GM12878 (cell line): ENCODE measurements at regions not wholly inside any gene's neighbourhood (a gene's known extent, or its start where the extent isn't known, plus 50 kb on each side); places are given as distances from the start of the nearest gene placed in this dataset.

ENCODE experiments used
- ATAC-seq: fragments of 200-7000 bp; cut with Tn5 transposase; 3 replicates; pipeline ENCODE4 v1.9.1; 2020; ENCODE audit warnings: mild to moderate bottlenecking, moderate library complexity
- BruUV-seq: library from RNA; stranded (reverse); fragments of 400-500 nt; replicated peaks from 2 replicates; lab custom pipeline; 2021; lab: Mats Ljungman, UMichigan
- CTCF ChIA-PET: fragments of 300-600 bp; sonication (Branson Sonifier 250); formaldehyde crosslinking; extraction: SDS; loops from one replicate; lab custom pipeline; 2021; ENCODE audit warnings: inconsistent platforms; lab: Yijun Ruan, JAX
- POLR2A ChIA-PET: fragments of 350-600 bp; formaldehyde crosslinking; extraction: SDS; loops from one replicate; lab custom pipeline; 2021; ENCODE audit warnings: inconsistent platforms; lab: Charles Lee
- RAD21 ChIA-PET: fragments of 300-600 bp; sonication (Branson Sonifier 250); formaldehyde crosslinking; loops from one replicate; lab custom pipeline; 2023; ENCODE audit warnings: antibody characterized with exemption; ENCODE audit not compliant: unreplicated experiment; lab: Charles Lee
- SMC1A ChIA-PET: fragments of 300-600 bp; sonication (Branson Sonifier 250); formaldehyde crosslinking; loops from one replicate; lab custom pipeline; 2023; ENCODE audit not compliant: unreplicated experiment, uncharacterized antibody; lab: Charles Lee
- DNase-seq: peaks from one replicate; pipeline ENCODE4 v3.0.0-alpha.2; 2011; ENCODE audit warnings: low read depth, low spot score
- FAIRE-seq: peaks from 3 replicates; lab custom pipeline; 2011; peaks lifted over from hg19 to GRCh38; lab: Jason Lieb, UNC
- H2AFZ ChIP-seq: 2 replicates; pipeline ENCODE4 v1.6.0; 2011; ENCODE audit warnings: low read depth, low read length, control low read depth; ENCODE audit not compliant: control insufficient read depth
- H3K27ac ChIP-seq: 2 replicates; pipeline ENCODE4 v1.5.1; 2011; ENCODE audit warnings: control low read depth; ENCODE audit not compliant: control insufficient read depth, insufficient read depth
- H3K27me3 ChIP-seq, 2 experiments: replicated peaks in 1 of 2; 2 replicates each; pipeline versions ENCODE4 v1.6.0 to v1.6.1; 2011; ENCODE audit warnings: low read length in 1 of 2; ENCODE audit not compliant: control insufficient read depth in 2 of 2, insufficient read depth in 2 of 2
- H3K36me3 ChIP-seq, 2 experiments: 2 replicates each; pipeline ENCODE4 v1.5.1; 2011; ENCODE audit warnings: low read length in 1 of 2; ENCODE audit not compliant: control insufficient read depth in 2 of 2, insufficient read depth in 2 of 2
- H3K4me1 ChIP-seq: 2 replicates; pipeline ENCODE4 v1.6.1; 2011; ENCODE audit warnings: mild to moderate bottlenecking, low read length, moderate library complexity, mixed read lengths; ENCODE audit not compliant: control insufficient read depth, insufficient read depth
- H3K4me2 ChIP-seq: 2 replicates; pipeline ENCODE4 v1.6.0; 2011; ENCODE audit warnings: control low read depth; ENCODE audit not compliant: control insufficient read depth, insufficient read depth
- H3K4me3 ChIP-seq: fragments of 200-600 bp; sonication (generic); 2 replicates; pipeline ENCODE4 v1.5.1; 2016
- H3K79me2 ChIP-seq: 2 replicates; pipeline ENCODE4 v1.6.0; 2011; ENCODE audit warnings: low read length; ENCODE audit not compliant: control insufficient read depth, insufficient read depth
- H3K9ac ChIP-seq: 2 replicates; pipeline ENCODE4 v1.8.0; 2011; ENCODE audit warnings: low read length, control low read depth, mixed read lengths; ENCODE audit not compliant: control insufficient read depth, insufficient read depth
- H3K9me3 ChIP-seq: replicated peaks from 3 replicates; pipeline ENCODE4 v1.5.1; 2011; ENCODE audit warnings: mild to moderate bottlenecking, low read length; ENCODE audit not compliant: control insufficient read depth, insufficient read depth
- H4K20me1 ChIP-seq: 2 replicates; pipeline ENCODE4 v1.6.0; 2011; ENCODE audit not compliant: control insufficient read depth, insufficient read depth
- CHD1 ChIP-seq: IDR thresholded peaks from 2 replicates; pipeline ENCODE4 v1.6.1; 2012; ENCODE audit warnings: low read depth, low read length, improper control_type of control experiment
- CREM ChIP-seq: IDR thresholded peaks from 2 replicates; pipeline ENCODE4 v1.6.1; 2014; ENCODE audit warnings: antibody characterized with exemption, low read depth
- JUND ChIP-seq: IDR thresholded peaks from 2 replicates; pipeline ENCODE4 v1.6.1; 2012; ENCODE audit warnings: low read depth, mild to moderate bottlenecking, low read length, improper control_type of control experiment, moderate library complexity
- MTA2 ChIP-seq: fragments of 450-650 bp; IDR thresholded peaks from 2 replicates; pipeline ENCODE4 v1.6.1; 2016; ENCODE audit warnings: low read depth, mild to moderate bottlenecking, moderate library complexity
- RAD21 ChIP-seq: IDR thresholded peaks from 2 replicates; pipeline ENCODE4 v1.6.1; 2011; ENCODE audit warnings: mild to moderate bottlenecking, low read depth, low read length, moderate library complexity; ENCODE audit not compliant: insufficient read depth
- RELA ChIP-seq: fragments of 450-650 bp; IDR thresholded peaks from 2 replicates; pipeline ENCODE4 v1.8.0; 2014; ENCODE audit warnings: borderline replicate concordance; ENCODE audit not compliant: partially characterized antibody
- STAT1 ChIP-seq: fragments of 450-650 bp; conservative IDR thresholded peaks from 2 replicates; pipeline ENCODE4 v1.6.1; 2014; ENCODE audit warnings: antibody characterized with exemption, mild to moderate bottlenecking
- ZBED1 ChIP-seq: IDR thresholded peaks from 2 replicates; pipeline ENCODE4 v1.6.1; 2016; ENCODE audit warnings: borderline replicate concordance
- ZSCAN29 ChIP-seq: fragments of 450-650 bp; IDR thresholded peaks from 2 replicates; pipeline ENCODE4 v1.6.1; 2017; ENCODE audit warnings: mild to moderate bottlenecking, moderate library complexity
- WGBS: methylation state at CpG from one replicate; pipeline ENCODE4 v1.1.6; 2016; ENCODE audit warnings: low lambda C conversion rate; ENCODE audit not compliant: insufficient replicate concordance, insufficient coverage; ENCODE audit errors: missing lambda C conversion rate; 5-methylcytosine and 5-hydroxymethylcytosine counted together
- in situ Hi-C: fragments of 300-500 bp; cut with MboI; formaldehyde crosslinking; loops from 9 replicates; pipeline ENCODE4 v1.14.3; 2018; ENCODE audit warnings: mixed read lengths
- intact Hi-C: fragments of 100-400 bp; cut with micrococcal nuclease; formaldehyde crosslinking; loops from one replicate; pipeline ENCODE4 v1.14.2; 2022; ENCODE audit not compliant: unreplicated experiment
- TF ChIP-seq, protein P1 (sequence below), 3 experiments: IDR thresholded peaks in 2 of 3; conservative IDR thresholded peaks in 1 of 3; 2 replicates each; pipeline ENCODE4 v1.5.1; 2011; ENCODE audit warnings: low read depth in 3 of 3, low read length in 3 of 3, mild to moderate bottlenecking in 3 of 3, control low read depth in 2 of 3, moderate library complexity in 2 of 3, inconsistent platforms in 1 of 3, mixed read lengths in 1 of 3; ENCODE audit not compliant: control insufficient read depth in 2 of 3, insufficient read depth in 1 of 3; ENCODE audit errors: extremely low read depth in 1 of 3
- TF ChIP-seq, protein P2 (sequence below): fragments of 450-650 bp; IDR thresholded peaks from 2 replicates; pipeline ENCODE4 v1.6.1; 2016; ENCODE audit warnings: mild to moderate bottlenecking

DNA sequence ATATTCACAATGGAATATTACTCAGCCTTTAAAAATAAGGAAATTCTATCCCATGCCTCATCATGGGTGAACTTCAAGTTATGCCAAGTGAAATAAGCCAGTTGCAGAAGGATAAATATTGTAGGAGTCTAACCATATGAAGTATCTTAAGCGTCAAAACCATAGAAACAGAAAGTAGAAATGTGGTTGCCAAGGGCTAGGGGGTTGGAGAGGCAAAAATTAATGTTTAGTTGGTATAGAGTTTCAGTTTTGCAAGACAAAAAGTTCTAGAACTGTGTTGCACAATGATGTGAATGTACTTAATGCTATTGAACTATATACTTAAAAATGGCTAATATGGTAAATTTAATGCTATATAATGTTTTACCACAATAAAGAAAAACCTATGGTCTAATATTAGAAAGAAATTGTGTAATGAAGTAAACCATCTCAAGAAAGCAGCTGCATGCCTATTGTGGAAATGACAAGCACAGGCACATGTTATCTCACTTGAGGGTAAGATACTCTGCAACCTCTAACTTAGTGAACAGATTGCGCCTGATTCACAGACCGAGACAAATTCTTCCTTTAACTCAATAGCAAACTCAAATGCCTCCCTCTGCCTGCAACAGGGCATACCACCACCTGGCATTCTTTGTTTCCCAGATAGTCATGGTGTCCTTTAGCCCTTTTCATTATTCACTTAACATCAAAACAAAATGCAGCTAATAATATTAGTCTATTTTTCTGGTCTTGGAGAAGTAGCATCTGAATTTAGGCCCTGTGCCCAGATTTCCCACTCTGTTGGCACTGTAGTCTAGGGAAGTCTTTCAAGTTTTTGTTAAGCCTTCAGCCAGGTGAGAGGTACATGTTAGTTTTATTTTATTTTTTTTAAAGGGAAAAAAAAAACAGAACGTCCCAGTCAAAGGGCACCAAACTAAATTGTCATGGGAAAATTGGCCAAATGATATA, 80.2 kb upstream of the ACP3 start:
- intact Hi-C loops: no loop called here
- no peak overlapping the region for H3K4me3 ChIP-seq
- 29% methylated on average over 4 of the region's 4 CpGs for WGBS
- no peaks in the 10 kb centered on the region for H3K9me3 ChIP-seq
- RAD21 ChIA-PET: no interaction called here
- in situ Hi-C loops: no loop called here
- SMC1A ChIA-PET: no interaction called here
- H3K4me1 ChIP-seq: no peaks in the 10 kb centered on the region; the same call in 1 of the 2 replicates
- no peak overlapping the region for H2AFZ ChIP-seq
- H3K4me2 ChIP-seq: no peak overlapping the region
- BruUV-seq: no TSS peak
- TF ChIP-seq CHD1 (no peak), MTA2 (no peak), ZSCAN29 (no peak), RELA (no peak), STAT1 (no peak), ZBED1 (no peak), RAD21 (no peak), JUND (no peak), CREM (no peak)
- TF ChIP-seq, protein P1, sequence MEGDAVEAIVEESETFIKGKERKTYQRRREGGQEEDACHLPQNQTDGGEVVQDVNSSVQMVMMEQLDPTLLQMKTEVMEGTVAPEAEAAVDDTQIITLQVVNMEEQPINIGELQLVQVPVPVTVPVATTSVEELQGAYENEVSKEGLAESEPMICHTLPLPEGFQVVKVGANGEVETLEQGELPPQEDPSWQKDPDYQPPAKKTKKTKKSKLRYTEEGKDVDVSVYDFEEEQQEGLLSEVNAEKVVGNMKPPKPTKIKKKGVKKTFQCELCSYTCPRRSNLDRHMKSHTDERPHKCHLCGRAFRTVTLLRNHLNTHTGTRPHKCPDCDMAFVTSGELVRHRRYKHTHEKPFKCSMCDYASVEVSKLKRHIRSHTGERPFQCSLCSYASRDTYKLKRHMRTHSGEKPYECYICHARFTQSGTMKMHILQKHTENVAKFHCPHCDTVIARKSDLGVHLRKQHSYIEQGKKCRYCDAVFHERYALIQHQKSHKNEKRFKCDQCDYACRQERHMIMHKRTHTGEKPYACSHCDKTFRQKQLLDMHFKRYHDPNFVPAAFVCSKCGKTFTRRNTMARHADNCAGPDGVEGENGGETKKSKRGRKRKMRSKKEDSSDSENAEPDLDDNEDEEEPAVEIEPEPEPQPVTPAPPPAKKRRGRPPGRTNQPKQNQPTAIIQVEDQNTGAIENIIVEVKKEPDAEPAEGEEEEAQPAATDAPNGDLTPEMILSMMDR (IDR thresholded peaks at IDR 0.05 in 2 of 3, conservative IDR thresholded peaks at IDR 0.05 in 1 of 3; ENCODE audit: control insufficient read depth in 2 of 3, extremely low read depth in 1 of 3, insufficient read depth in 1 of 3, low read depth in 3 of 3, low read length in 3 of 3): no peak
- TF ChIP-seq, protein P2, sequence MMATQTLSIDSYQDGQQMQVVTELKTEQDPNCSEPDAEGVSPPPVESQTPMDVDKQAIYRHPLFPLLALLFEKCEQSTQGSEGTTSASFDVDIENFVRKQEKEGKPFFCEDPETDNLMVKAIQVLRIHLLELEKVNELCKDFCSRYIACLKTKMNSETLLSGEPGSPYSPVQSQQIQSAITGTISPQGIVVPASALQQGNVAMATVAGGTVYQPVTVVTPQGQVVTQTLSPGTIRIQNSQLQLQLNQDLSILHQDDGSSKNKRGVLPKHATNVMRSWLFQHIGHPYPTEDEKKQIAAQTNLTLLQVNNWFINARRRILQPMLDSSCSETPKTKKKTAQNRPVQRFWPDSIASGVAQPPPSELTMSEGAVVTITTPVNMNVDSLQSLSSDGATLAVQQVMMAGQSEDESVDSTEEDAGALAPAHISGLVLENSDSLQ: no peak
- H3K79me2 ChIP-seq: no peaks in the 10 kb centered on the region
- peaks cover 0 to 2% of the 10 kb centered on the region in 2 experiments; a peak in 1 of 4 replicates for H3K27me3 ChIP-seq
- no peaks in the 10 kb centered on the region for H4K20me1 ChIP-seq
- no peak overlapping the region for H3K27ac ChIP-seq
- POLR2A ChIA-PET: no interaction called here
- DNase-seq (no peak), ATAC-seq (peak; percentile 92), FAIRE-seq (no peak)
- CTCF ChIA-PET: no interaction called here
- no peak overlapping the region for H3K9ac ChIP-seq
- no peaks in the 10 kb centered on the region for H3K36me3 ChIP-seq
